ENCODE measurements at regions not wholly inside any gene's neighbourhood (a gene's known extent, or its start where the extent isn't known, plus 50 kb on each side); places are given as distances from the start of the nearest gene placed in this dataset.

- intact Hi-C loops (cut with DNase I): no loop called here
- Histone ChIP-seq H3K9me3 (ENCODE audit: control insufficient read depth, low read length) (no peaks in the 10 kb centered on the region), H3K4me1 (ENCODE audit: control insufficient read depth in 1 of 2, insufficient read depth in 2 of 2, low read length in 2 of 2) (no peaks in the 10 kb centered on the region), H3K27me3 (ENCODE audit: control insufficient read depth in 1 of 2, insufficient read depth in 2 of 2, low read length in 1 of 2) (no peaks in the 10 kb centered on the region), H3K27ac (ENCODE audit: low read depth in 1 of 2, low read length in 2 of 2) (no peak overlapping the region), H3K36me3 (ENCODE audit: control insufficient read depth in 1 of 2, insufficient read depth in 2 of 2, low read length in 1 of 2) (no peaks in the 10 kb centered on the region), H3K4me3 (ENCODE audit: low read length in 2 of 2) (no peak overlapping the region)
- ATAC-seq (ENCODE audit: low FRiP score): no peak
- 25 to 28% methylated on average over 4 of the region's 4 CpGs for WGBS, 2 donors
- no peak for DNase-seq
Observed at GRCh38 chr2:193331676-193332075, 1136.9 kb upstream of the TMEFF2 start.

- no peak for DNase-seq
- Histone ChIP-seq H3K4me1 (ENCODE audit: control insufficient read depth in 1 of 2, insufficient read depth in 2 of 2, low read length in 2 of 2) (no peaks in the 10 kb centered on the region), H3K36me3 (ENCODE audit: control insufficient read depth in 1 of 2, insufficient read depth in 2 of 2, low read length in 1 of 2) (no peaks in the 10 kb centered on the region), H3K27ac (ENCODE audit: low read depth in 1 of 2, low read length in 2 of 2) (no peak overlapping the region), H3K27me3 (ENCODE audit: control insufficient read depth in 1 of 2, insufficient read depth in 2 of 2, low read length in 1 of 2) (no peaks in the 10 kb centered on the region), H3K4me3 (ENCODE audit: low read length in 2 of 2) (no peak overlapping the region), H3K9me3 (ENCODE audit: control insufficient read depth, low read length) (no peaks in the 10 kb centered on the region)
- no peak for ATAC-seq (ENCODE audit: low FRiP score)
- WGBS, 2 donors: 59 to 60% methylated on average over 4 of the region's 4 CpGs
- intact Hi-C loops (cut with DNase I): no loop called here
Observed at GRCh38 chr2:193326296-193326695, 1131.6 kb upstream of the TMEFF2 start.

GRCh38 chr2:193315428-193316091, 1120.8 kb upstream of the TMEFF2 start:
- H3K27ac ChIP-seq (ENCODE audit: low read depth in 1 of 2, low read length in 2 of 2): no peak overlapping the region
- no peak overlapping the region for H3K4me3 ChIP-seq (ENCODE audit: low read length in 2 of 2)
- no peaks in the 10 kb centered on the region for H3K27me3 ChIP-seq (ENCODE audit: control insufficient read depth in 1 of 2, insufficient read depth in 2 of 2, low read length in 1 of 2)
- no peaks in the 10 kb centered on the region for H3K36me3 ChIP-seq (ENCODE audit: control insufficient read depth in 1 of 2, insufficient read depth in 2 of 2, low read length in 1 of 2)
- no peaks in the 10 kb centered on the region for H3K9me3 ChIP-seq (ENCODE audit: control insufficient read depth, low read length)
- 62 to 63% methylated on average over 1 of the region's 1 CpG for WGBS, 2 donors
- intact Hi-C loops (cut with DNase I): no loop called here
- no peak for ATAC-seq (ENCODE audit: low FRiP score)
- H3K4me1 ChIP-seq (ENCODE audit: control insufficient read depth in 1 of 2, insufficient read depth in 2 of 2, low read length in 2 of 2): no peaks in the 10 kb centered on the region
- no peak for DNase-seq

- H3K9me3 ChIP-seq (ENCODE audit: control insufficient read depth, low read length): no peaks in the 10 kb centered on the region
- DNase-seq (no peak), ATAC-seq (ENCODE audit: low FRiP score) (no peak)
- H3K4me3 ChIP-seq (ENCODE audit: low read length in 2 of 2): no peak overlapping the region
- H3K36me3 ChIP-seq (ENCODE audit: control insufficient read depth in 1 of 2, insufficient read depth in 2 of 2, low read length in 1 of 2): no peaks in the 10 kb centered on the region
- H3K4me1 ChIP-seq (ENCODE audit: control insufficient read depth in 1 of 2, insufficient read depth in 2 of 2, low read length in 2 of 2): no peaks in the 10 kb centered on the region
- H3K27me3 ChIP-seq (ENCODE audit: control insufficient read depth in 1 of 2, insufficient read depth in 2 of 2, low read length in 1 of 2): no peaks in the 10 kb centered on the region
- WGBS, 2 donors: 79 to 84% methylated on average over 2 of the region's 2 CpGs
- no peak overlapping the region for H3K27ac ChIP-seq (ENCODE audit: low read depth in 1 of 2, low read length in 2 of 2)
- intact Hi-C loops (cut with DNase I): no loop called here
Observed at GRCh38 chr2:193303464-193303863, 1108.7 kb upstream of the TMEFF2 start.

GRCh38 chr2:193294371-193294770, 1099.6 kb upstream of the TMEFF2 start:
- no peaks in the 10 kb centered on the region for H3K9me3 ChIP-seq (ENCODE audit: control insufficient read depth, low read length)
- intact Hi-C loops (cut with DNase I): no loop called here

GRCh38 chr2:193279361-193279760, 1084.6 kb upstream of the TMEFF2 start:
- intact Hi-C loops (cut with DNase I): no loop called here
- WGBS, 2 donors: 49 to 59% methylated on average over 2 of the region's 2 CpGs

More at GRCh38 chr2:193294371-193294770, 1099.6 kb upstream of the TMEFF2 start:
- Histone ChIP-seq H3K4me3 (ENCODE audit: low read length in 2 of 2) (no peak overlapping the region), H3K4me1 (ENCODE audit: control insufficient read depth in 1 of 2, insufficient read depth in 2 of 2, low read length in 2 of 2) (no peaks in the 10 kb centered on the region), H3K27me3 (ENCODE audit: control insufficient read depth in 1 of 2, insufficient read depth in 2 of 2, low read length in 1 of 2) (no peaks in the 10 kb centered on the region), H3K36me3 (ENCODE audit: control insufficient read depth in 1 of 2, insufficient read depth in 2 of 2, low read length in 1 of 2) (no peaks in the 10 kb centered on the region), H3K27ac (ENCODE audit: low read depth in 1 of 2, low read length in 2 of 2) (no peak overlapping the region)
- no peak for ATAC-seq (ENCODE audit: low FRiP score)
- 75 to 88% methylated on average over 1 of the region's 1 CpG for WGBS, 2 donors
- DNase-seq: no peak

GRCh38 chr2:193276988-193277387, 1082.3 kb upstream of the TMEFF2 start:
- ATAC-seq (ENCODE audit: low FRiP score): no peak
- WGBS, 2 donors: 88 to 89% methylated on average over 11 of the region's 11 CpGs
- peak in 1 of 2 donors; percentile 14 for DNase-seq
- intact Hi-C loops (cut with DNase I): no loop called here
- Histone ChIP-seq H3K27ac (ENCODE audit: low read depth in 1 of 2, low read length in 2 of 2) (no peak overlapping the region), H3K27me3 (ENCODE audit: control insufficient read depth in 1 of 2, insufficient read depth in 2 of 2, low read length in 1 of 2) (no peaks in the 10 kb centered on the region), H3K9me3 (ENCODE audit: control insufficient read depth, low read length) (no peaks in the 10 kb centered on the region), H3K4me1 (ENCODE audit: control insufficient read depth in 1 of 2, insufficient read depth in 2 of 2, low read length in 2 of 2) (no peaks in the 10 kb centered on the region), H3K4me3 (ENCODE audit: low read length in 2 of 2) (no peak overlapping the region), H3K36me3 (ENCODE audit: control insufficient read depth in 1 of 2, insufficient read depth in 2 of 2, low read length in 1 of 2) (no peaks in the 10 kb centered on the region)

More at GRCh38 chr2:193279361-193279760, 1084.6 kb upstream of the TMEFF2 start:
- Histone ChIP-seq H3K36me3 (ENCODE audit: control insufficient read depth in 1 of 2, insufficient read depth in 2 of 2, low read length in 1 of 2) (no peaks in the 10 kb centered on the region), H3K4me1 (ENCODE audit: control insufficient read depth in 1 of 2, insufficient read depth in 2 of 2, low read length in 2 of 2) (no peaks in the 10 kb centered on the region), H3K9me3 (ENCODE audit: control insufficient read depth, low read length) (peaks cover 1% of the 10 kb centered on the region), H3K27me3 (ENCODE audit: control insufficient read depth in 1 of 2, insufficient read depth in 2 of 2, low read length in 1 of 2) (no peaks in the 10 kb centered on the region), H3K27ac (ENCODE audit: low read depth in 1 of 2, low read length in 2 of 2) (no peak overlapping the region), H3K4me3 (ENCODE audit: low read length in 2 of 2) (no peak overlapping the region)
- DNase-seq (no peak), ATAC-seq (ENCODE audit: low FRiP score) (no peak)

- H3K27me3 ChIP-seq (ENCODE audit: control insufficient read depth in 1 of 2, insufficient read depth in 2 of 2, low read length in 1 of 2): no peaks in the 10 kb centered on the region
- WGBS, 2 donors: 97% methylated on average over 16 of the region's 16 CpGs
- H3K36me3 ChIP-seq (ENCODE audit: control insufficient read depth in 1 of 2, insufficient read depth in 2 of 2, low read length in 1 of 2): no peaks in the 10 kb centered on the region
- H3K9me3 ChIP-seq (ENCODE audit: control insufficient read depth, low read length): no peaks in the 10 kb centered on the region
- H3K4me1 ChIP-seq (ENCODE audit: control insufficient read depth in 1 of 2, insufficient read depth in 2 of 2, low read length in 2 of 2): no peaks in the 10 kb centered on the region
- H3K4me3 ChIP-seq (ENCODE audit: low read length in 2 of 2): no peak overlapping the region
- H3K27ac ChIP-seq (ENCODE audit: low read depth in 1 of 2, low read length in 2 of 2): no peak overlapping the region
- DNase-seq: peak in 1 of 2 donors; percentile 70
- ATAC-seq (ENCODE audit: low FRiP score): no peak
- intact Hi-C loops (cut with DNase I): no loop called here
Observed at GRCh38 chr2:193276560-193276959, 1081.8 kb upstream of the TMEFF2 start.

- DNase-seq (peak in 1 of 2 donors; percentile 23), ATAC-seq (ENCODE audit: low FRiP score) (no peak)
- no peak overlapping the region for H3K27ac ChIP-seq (ENCODE audit: low read depth in 1 of 2, low read length in 2 of 2)
- intact Hi-C loops (cut with DNase I): no loop called here
- 89% methylated on average over 6 of the region's 6 CpGs for WGBS, 2 donors
- H3K9me3 ChIP-seq (ENCODE audit: control insufficient read depth, low read length): no peaks in the 10 kb centered on the region
- H3K4me1 ChIP-seq (ENCODE audit: control insufficient read depth in 1 of 2, insufficient read depth in 2 of 2, low read length in 2 of 2): no peaks in the 10 kb centered on the region
- no peak overlapping the region for H3K4me3 ChIP-seq (ENCODE audit: low read length in 2 of 2)
- H3K27me3 ChIP-seq (ENCODE audit: control insufficient read depth in 1 of 2, insufficient read depth in 2 of 2, low read length in 1 of 2): no peaks in the 10 kb centered on the region
- no peaks in the 10 kb centered on the region for H3K36me3 ChIP-seq (ENCODE audit: control insufficient read depth in 1 of 2, insufficient read depth in 2 of 2, low read length in 1 of 2)
Observed at GRCh38 chr2:193276069-193276468, 1081.3 kb upstream of the TMEFF2 start.

All from aorta (tissue), 5 donors.